ENCODE measurements at regions not wholly inside any gene's neighbourhood (a gene's known extent, or its start where the extent isn't known, plus 50 kb on each side); places are given as distances from the start of the nearest gene placed in this dataset.
"Not testable (repeated sequence)": the region's sequence is repeated elsewhere in the genome, so short reads cannot be mapped to it uniquely, and the experiment has no call there.

DNA sequence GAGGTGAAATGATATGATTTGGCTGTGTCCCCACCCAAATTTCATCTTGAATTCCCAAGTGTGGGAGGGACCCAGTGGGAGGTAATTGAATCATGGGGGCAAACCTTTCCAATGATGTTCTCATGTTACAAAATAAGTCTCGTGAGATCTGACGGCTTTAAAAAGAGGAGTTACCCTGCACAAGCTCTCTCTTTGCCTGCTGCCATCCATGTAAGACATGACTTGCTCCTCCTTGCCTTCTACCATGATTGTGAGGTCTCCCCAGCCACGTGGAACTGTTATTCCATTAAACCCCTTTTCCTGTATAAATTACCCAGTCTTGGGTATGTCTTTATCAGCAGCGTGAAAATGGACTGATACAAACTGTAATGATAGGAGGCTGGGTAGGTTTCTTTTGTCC is 145.1 kb downstream of the AKR1D1 start:
- DNase-seq: not testable (repeated sequence)

DNA sequence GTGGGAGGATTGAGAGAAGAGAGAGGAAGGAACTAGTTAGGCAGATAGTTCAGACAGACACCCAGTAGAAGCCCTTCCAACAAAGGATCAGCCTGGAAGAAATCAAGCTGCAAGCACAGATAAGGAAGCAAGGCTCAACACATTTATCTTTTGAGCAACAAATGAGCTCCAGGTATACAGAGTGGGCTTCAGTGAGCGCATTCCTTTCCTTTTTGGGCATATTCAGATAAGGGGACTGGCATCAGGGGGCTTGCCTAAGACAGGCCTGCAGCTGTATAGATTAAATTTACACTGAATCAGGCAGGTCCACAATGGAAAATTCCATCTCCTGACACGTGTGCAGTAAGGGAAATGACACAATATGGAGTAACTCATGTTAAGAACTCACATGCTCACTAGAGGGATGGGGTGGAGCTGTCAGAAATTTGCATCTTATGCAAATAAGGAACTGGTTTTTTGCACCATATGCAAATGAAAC is 147.2 kb downstream of the AKR1D1 start:
- DNase-seq: no peak

DNA sequence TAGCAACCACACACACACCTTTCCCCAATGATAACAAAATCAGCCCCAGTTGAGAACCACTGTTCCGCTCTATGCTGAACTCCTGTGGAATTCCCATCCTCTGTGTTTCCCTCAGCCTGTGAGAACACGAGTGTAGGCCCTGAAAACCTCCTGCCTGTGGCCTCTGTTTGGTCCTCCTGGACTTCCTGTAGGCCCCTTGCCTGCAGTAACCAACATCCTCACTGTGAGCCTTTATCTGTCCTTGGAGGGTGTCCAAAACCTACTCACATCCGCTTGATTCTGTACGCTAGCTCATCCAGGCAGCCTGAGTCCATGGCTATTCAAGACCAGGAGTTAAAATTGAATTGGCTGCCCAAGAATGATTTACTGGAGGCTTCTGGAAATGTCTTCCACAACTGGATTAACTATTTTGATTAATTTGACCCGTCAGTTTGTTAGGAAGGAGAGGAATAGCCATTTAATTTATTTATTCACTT is 149.8 kb downstream of the AKR1D1 start:
- DNase-seq: no peak

DNA sequence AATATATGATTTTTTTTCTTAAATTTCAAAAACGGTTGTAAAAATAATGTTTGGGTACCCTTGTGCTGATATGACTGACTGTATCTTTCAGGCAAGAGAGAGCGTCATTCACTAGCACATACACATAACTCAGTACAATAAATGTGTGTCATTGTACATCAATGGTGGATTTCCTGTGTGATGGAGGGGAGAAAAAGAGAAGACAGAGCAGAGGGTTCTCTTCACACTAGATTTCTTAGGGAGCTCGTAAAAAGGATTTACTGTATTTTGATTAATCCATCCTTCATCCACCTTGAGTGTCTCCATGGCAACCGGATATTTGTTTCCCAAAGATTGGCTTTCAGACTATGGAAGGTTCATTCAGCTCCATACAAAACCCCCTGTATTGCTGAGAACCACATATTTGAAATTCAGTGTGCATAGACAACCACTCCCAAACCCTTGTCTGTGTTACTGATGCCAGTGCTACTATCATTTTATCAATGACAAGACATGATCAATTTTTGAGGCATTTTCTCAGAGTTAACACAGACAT is 150.6 kb downstream of the AKR1D1 start:
- no peak for DNase-seq

DNA sequence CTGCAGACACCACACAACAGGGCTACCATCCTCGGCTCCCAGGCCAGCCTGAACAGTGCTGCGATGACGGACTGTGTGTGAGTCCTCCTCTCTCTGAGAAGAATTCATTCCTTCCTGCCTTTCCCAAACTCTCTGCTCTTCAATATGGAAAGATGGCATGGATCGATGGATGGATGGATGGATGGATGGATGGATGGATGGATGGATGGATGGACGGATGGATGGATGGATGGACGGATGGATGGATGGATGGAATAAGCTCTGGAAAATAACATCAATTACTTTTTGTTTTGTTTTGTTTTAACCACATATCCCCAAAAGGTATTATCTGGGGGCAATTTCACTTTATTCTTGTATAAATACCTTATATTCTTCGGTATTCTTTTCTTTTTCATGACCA is 151.9 kb downstream of the AKR1D1 start:
- DNase-seq: no peak

DNA sequence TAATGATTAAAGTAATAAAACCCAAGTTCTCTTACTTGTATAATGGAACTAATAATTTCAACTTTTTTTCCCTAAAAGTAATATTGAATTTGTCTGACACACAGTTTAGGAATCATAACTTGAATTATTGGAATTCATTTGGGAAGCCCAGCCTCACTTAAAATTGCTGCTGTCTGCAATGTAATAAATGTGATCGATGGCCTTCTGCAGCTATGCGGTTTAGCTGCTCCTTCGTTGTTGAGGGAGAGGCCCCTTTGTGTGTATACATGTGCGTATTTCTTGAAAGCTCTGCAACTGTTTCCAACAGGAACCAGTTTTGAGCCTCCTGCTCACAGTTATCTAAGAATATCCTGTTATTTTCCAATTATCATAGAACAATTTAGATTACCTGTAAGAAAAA is 152.5 kb downstream of the AKR1D1 start:
- no peak for DNase-seq

DNA sequence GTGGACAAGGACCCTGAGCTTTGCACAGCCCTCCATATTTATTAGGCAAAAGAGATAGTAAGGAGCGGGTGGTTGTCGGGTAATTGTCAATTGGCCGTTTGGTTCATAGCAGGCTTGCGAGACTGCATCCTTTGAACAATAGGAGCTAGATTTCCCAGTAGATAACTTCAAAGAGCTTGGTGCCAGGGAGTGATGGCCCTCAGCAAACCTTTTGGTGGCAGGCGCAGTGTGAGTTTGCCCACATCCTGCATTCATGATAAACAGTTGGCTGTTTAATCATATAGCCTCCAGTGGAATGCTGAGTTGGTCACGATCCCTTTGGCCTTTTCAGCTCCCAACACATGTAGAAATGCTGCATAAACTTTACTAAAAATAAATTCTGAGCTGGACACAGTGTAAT is 156.9 kb downstream of the AKR1D1 start:
- DNase-seq: no peak

DNA sequence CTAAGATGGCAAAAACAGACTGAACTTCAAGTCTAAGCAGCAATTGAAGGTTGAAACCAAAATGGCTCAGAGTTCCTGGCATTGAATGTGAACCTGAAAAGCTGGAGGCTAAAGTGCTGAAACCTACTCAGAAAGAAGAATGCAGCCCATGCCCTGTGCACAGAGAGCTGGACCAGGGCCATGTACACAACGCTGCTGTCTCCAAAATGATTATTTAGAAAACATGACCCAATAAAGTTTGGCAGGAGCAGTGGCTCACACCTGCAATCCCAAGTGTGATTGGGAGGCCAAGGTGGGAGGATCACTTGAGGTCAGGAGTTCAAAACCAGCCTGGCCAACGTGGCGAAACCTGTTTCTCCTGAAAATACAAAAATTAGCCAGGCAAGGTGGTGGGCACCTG is 158.9 kb downstream of the AKR1D1 start:
- no peak for DNase-seq

DNA sequence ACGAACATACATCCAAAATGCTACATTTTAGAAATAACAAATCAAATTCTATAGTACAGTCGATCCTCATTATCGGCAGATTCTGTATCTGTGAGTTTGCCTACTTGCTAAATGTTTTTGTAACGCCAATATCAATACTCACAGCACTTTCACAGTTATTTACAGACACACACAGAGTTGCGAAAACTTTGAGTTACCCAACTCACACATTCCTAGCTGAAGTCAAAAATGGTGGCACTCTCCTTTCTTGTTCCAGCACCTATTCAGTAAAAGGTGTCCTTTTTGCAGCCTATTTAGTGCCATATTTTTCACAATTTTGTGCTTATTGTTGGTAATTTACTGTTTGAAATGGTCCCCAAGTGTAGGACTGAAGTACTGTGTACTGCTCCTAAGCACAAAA is 161.7 kb downstream of the AKR1D1 start:
- DNase-seq: no peak

DNA sequence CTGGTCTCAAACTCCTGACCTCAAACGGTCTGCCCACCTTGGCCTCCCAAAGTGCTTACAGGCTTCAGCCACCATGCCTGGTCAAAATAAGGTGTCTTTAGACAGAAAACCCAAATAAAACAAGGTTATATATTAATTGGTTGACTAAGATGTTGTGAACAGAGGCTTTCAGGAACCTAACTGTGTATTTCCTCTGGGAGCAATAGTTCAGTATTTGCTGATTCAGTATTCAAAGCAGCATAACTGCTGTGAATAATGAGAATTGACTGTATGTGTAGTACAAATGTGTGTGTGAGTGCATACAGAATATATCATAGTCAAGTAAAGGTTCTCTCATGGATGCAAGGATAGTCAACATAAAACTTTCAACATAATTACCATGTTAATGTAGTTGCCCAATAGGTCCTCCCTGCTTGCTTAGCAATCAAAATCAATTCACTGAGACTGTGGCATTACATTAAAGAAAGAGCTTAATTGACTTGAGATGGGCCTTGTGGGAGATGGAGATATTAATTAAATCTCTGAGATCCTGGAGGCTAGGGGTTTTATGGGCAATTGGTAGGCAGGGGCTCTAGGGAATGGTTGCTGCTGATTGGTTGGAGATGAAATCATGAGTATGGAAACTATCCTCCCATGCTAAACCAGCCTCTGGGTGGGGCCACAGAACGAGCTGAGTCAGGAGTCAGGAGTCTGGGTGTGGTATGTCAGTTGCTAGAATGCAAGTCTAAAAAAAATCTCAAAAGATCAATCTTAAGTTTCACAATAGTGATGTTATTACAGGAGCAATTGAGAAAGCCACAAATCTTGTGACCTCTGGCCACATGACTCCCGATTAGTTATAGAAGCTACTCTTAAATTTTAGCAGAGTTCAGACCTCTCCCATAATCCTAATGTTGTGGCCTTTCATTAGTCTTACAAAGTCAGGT is 162.7 kb downstream of the AKR1D1 start:
- DNase-seq: no peak

DNA sequence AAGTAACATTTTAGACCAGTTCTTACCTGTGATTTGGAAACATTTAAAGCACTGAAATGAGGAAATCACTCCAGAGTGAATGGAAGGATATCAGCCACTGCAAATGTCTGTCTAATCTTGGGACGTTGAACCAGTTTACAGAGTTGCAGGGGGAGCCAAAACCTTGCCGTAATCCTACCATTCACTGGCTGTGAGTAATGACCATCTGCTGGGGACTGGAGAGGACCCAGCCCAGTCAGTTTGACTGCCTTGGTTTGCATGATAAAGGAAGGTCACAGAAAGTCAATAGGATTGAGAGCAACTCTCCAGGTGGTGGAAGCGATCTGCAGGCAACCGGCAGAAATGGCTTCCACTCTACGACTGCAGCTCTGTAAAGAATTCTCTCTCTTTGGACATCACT is 167.2 kb downstream of the AKR1D1 start:
- no peak for DNase-seq

DNA sequence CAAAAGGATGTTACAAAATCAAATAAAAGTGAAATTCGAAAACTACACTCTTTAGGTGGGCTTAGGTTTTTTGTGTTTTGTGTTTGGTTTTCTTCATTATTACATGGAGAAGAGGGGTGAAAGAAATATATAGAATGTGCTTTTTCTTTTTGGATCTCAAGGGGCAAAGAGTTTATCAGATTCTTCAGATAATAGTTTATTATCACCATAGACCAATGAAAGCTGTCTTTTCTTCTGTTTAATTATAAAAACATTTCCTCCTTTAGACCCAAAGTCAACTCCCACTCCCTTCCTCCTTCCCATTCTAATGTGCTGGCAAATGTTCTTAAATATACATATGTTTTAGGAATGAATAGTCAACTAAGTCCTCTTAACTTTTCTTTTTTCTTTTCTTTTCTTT is 167.6 kb downstream of the AKR1D1 start:
- no peak for DNase-seq

DNA sequence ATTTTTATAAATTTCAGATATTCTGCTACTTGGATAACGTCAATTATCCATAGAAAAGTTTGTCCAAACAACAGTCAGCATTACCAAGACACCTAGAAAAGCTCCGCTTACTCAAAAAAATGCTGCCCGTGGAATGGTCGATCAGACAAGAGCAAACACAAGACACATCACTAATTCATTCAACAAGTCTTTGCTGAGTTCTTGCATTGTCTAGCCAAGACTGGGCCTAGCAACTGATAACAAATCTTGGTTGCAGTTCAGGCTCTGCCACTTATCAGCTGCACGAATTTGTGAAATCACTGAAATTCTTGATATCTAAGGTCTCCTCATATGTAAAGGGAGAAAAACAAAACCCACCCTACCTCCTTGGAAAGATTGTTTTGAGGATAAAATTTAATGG is 168.3 kb downstream of the AKR1D1 start:
- DNase-seq: no peak

DNA sequence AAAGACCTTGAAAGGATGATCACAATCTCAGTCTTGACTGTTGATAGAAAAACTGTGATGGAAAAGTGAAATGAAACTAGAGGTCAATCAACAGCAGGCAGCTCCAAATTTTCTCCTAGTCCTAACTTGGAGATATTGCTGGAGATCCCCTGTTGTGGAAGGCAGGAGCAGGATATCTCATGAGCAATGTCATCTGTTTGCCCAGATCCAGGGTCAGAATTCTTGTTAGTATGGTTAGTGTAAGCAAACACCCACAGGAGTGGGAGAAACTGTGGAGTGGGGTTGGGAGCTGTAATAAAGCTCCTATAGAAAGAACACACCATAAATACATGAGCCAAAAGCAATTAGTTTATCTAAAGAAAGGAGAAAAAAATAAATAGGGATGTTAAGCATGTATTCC is 169.0 kb downstream of the AKR1D1 start:
- no peak for DNase-seq

DNA sequence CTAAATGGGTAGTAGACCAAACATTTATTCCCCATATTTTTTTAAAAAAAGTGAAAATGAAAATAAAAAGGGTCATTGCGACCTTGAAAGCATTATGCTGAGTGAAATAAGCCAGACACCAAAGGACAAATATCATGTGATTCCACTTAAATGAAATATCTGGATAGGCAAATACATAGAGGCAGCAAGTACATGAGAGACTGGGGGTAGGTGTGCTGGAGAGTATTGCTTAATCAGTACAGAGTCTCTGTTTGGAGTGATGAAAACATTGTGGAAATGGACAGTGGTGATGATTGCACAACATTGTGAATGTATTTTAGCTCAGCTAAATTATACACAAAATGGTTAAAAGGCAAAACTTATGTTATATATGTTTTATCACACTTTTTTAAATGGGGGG is 169.4 kb downstream of the AKR1D1 start:
- no peak for DNase-seq

DNA sequence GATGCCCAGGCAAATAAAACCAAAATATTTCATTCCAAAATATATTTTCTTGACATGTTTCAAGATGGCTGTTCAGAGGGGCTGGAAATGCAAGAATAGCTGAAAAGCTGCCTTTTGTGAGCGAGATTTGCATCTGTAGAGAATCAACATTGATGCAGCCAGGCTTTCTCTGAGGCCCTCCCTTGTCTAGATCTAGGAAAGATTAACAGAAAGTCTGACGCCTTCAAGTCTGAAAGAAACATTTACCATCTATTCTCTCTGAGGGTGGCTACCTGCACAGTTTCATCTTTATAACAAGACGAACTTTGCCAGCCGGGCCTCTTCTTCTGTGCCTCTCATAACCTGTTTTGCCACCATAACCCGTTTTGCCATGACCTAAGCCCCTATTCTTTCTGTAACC is 170.2 kb downstream of the AKR1D1 start:
- DNase-seq: no peak

DNA sequence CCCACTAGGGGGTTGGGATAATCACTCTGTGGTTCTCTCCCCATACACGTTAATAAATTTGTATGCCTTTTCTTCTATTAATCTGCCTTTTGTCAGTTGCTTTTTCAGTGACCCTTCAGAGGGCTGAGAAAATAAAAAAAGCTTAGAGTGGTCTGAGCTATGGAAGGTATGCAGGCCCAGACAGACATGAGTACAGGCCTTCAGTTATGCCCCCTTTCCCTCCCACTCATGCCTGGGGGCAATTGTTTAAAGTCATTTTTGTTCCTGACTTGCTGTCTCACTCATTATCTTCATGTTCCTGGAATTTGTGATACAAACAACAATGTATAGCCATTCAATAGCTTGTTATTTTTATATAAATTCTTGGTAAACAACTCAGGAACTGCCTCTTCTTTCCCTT is 170.8 kb downstream of the AKR1D1 start:
- no peak for DNase-seq

DNA sequence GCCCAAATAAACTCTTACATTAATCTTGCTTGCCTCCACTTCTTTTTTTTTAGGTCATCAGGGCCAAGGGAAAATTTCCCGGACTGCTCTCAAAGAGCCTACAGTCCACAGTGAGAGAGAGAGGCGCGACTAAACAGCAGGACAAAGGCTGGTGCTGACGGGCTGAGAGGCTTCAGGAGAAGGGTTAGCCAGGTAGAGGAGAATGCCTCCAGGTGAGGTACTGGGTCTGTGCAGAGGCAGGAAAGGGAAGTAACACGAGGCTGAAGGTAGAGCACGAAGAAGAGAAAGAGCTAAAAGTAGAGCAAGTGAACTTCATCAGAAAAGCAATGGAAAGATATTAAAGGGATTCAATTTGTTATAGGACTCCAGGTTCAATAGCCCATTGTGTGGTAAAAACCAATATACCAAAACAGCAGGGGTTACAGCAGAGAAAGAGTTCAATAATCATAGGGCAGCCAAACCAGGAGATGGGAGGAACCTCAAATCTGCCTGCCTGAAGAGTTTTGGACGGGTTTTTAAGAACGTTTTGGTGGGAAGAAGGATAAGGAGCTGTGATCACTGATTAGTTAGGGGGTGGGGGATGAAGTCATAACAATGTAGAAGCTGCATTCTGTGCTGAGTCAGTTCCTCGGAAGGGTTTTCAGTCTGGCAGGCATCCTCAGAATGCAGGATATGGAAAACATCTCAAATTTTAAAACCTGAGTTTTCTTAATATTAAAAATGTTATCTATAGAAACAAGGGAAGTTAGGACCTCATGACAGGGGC is 171.5 kb downstream of the AKR1D1 start:
- no peak for DNase-seq

DNA sequence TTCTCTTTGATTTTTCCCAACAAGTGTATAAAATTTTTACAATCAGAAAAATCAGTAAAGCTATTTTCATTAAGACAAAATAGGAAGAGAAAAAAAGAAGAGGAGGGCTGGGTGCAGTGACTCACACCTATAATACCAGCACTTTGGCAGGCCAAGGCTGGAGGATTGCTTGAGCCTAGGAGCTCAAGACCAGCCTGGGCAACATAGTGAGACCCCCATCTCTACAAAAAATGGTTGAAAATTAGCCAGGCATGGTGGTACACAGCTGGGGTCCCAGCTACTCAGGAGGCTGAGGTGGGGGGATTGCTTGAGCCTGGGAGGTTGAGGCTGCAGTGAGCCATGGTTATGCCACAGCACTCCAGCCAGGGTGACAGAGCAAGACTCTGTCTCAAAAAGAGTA is 172.3 kb downstream of the AKR1D1 start:
- no peak for DNase-seq

DNA sequence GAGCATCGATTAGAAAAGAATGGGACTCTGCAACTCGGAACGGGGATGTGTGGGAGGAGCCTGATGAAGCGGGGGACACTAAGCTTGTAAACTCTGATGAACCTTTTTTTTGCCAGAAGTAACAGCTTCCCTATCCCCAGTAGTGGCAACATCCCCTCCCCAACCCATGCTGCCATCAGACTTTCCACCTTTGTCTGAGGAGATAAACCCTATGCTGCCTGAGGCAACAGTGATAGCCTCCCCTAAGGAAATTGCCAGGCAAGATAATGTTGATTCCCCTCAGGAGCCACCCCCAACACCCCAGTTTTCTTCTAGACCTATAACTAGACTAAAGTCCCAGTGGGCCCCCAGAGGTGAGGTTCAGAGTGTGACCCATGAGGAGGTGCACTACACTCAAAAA is 173.7 kb downstream of the AKR1D1 start:
- no peak for DNase-seq

DNA sequence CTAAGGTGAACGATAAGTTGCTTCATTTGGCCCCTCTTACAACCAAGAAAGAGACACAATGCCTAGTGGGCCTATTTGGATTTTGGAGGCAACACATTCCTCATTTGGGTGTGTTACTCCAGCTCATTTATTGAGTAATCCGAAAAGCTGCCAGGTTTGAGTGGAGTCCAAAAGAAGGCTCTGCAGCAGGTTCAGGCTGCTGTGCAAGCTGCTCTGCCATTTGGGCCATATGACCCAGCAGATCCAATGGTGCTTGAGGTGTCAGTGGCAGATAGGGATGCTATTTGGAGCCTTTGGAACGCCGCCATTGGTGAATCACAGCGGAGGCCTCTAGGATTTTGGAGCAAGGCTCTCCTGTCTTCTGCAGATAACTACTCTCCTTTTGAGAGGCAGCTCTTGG is 176.4 kb downstream of the AKR1D1 start:
- not testable (repeated sequence) for DNase-seq

DNA sequence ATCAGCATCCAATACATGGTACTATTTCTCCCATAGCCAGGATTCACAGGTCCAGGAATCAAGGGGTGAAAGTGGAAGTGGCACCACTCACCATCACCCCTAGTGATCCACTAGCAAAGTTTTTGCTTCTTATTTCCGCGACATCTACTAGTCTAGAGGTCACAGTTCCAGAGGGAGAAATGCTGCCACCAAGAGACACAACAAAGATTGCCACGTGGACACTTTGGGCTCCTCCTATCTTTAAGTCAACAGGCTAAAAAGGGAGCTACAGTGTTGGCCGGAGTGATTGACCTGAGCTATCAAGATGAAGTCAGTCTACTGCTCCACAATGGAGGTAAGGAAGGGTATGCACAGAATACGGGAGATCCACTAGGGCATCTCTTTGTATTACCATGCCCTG is 178.2 kb downstream of the AKR1D1 start:
- no peak for DNase-seq

DNA sequence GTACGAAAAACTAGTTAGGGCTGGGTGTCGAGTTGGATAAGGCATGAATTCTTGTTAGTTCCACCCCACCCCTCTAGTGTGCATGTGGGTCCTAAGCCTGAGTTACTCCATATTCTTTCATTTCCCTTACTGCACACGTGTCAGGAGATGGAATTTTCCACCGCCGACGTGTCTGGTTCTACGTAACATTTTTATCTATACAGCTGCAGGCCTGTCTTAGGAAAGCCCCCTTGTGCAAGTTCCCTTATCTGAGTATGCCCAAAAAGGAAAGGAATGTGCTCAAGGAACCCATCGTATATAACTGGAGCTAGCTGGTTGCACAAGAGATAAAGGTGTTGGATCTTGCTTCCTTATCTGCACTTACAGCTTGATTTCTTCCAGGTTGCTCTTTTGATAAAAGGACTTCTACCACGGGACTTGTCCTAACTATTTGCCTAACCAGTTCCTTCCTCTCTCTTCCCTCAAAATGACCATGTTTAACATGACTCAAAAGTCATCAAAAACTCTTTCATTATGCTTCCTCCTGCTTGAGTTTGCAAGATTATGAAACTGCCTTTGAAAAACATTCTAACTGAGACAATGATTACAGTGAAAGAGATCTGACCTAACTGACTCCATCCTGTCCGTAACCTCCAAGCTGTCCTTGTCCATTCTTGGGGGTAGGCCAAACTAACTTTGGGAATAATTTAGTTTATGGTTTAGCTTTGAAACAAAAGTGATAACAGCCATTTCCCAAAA is 181.4 kb downstream of the AKR1D1 start:
- no peak for DNase-seq
